Ishikawa (cell line): ENCODE measurements at regions not wholly inside any gene's neighbourhood (a gene's known extent, or its start where the extent isn't known, plus 50 kb on each side); places are given as distances from the start of the nearest gene placed in this dataset.

Experiments
- CEBPB ChIP-seq: IDR thresholded peaks from 2 replicates; pipeline ENCODE4 v1.6.1; 2012
- CREB1 ChIP-seq: IDR thresholded peaks from 2 replicates; pipeline ENCODE4 v1.6.1; 2012; ENCODE audit warnings: low read depth
- EGR1 ChIP-seq: IDR thresholded peaks from 2 replicates; pipeline ENCODE4 v1.6.1; 2012
- EP300 ChIP-seq: IDR thresholded peaks from 2 replicates; pipeline ENCODE4 v1.6.1; 2012; ENCODE audit warnings: borderline replicate concordance
- FOXM1 ChIP-seq: IDR thresholded peaks from 2 replicates; pipeline ENCODE4 v1.6.1; 2012; ENCODE audit warnings: low read depth, borderline replicate concordance
- NFIC ChIP-seq: IDR thresholded peaks from 2 replicates; pipeline ENCODE4 v1.6.1; 2012
- RAD21 ChIP-seq: IDR thresholded peaks from 2 replicates; pipeline ENCODE4 v1.6.1; 2012; ENCODE audit warnings: low read depth
- TAF1 ChIP-seq: IDR thresholded peaks from 2 replicates; pipeline ENCODE4 v1.6.1; 2012; ENCODE audit warnings: low read depth, mild to moderate bottlenecking
- TCF12 ChIP-seq: IDR thresholded peaks from 2 replicates; pipeline ENCODE4 v1.6.1; 2012; ENCODE audit warnings: low read depth
- TEAD4 ChIP-seq: IDR thresholded peaks from 2 replicates; pipeline ENCODE4 v1.6.1; 2012
- YY1 ChIP-seq: IDR thresholded peaks from 2 replicates; pipeline ENCODE4 v1.6.1; 2012; ENCODE audit warnings: low read depth
- ZBTB7A ChIP-seq: IDR thresholded peaks from 2 replicates; pipeline ENCODE4 v1.6.1; 2012; ENCODE audit warnings: low read depth
- TF ChIP-seq, protein P1 (sequence below): IDR thresholded peaks from 2 replicates; pipeline ENCODE4 v1.6.1; 2012
- TF ChIP-seq, protein P2 (sequence below): IDR thresholded peaks from 2 replicates; pipeline ENCODE4 v1.6.1; 2012; ENCODE audit warnings: low read depth, mild to moderate bottlenecking
- TF ChIP-seq, protein P3 (sequence below): IDR thresholded peaks from 2 replicates; pipeline ENCODE4 v1.6.1; 2012

DNA sequence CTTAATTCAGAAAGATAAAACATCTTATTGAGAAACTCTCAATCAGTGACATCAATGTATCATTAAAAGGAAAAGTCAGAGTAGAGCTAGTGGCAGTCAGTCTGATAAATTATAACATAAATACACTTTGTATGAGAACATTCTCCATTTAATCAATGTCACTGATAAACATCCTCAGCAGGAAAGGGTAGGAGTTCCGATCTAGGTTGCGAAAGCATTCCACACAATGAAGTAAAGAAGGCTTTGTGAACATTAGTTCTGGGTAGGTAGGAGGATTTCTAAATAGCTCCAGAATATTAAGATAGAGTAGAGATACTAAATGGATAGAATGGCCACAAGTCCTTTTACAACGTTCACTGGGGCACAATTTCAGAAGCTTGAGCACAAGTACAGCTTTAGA lies 179.7 kb upstream of the MALRD1 start:
- TF ChIP-seq, protein P1, sequence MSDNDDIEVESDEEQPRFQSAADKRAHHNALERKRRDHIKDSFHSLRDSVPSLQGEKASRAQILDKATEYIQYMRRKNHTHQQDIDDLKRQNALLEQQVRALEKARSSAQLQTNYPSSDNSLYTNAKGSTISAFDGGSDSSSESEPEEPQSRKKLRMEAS: no peak
- TF ChIP-seq CREB1 (no peak), TCF12 (no peak), TEAD4 (no peak), TAF1 (no peak), ZBTB7A (no peak), EGR1 (no peak), RAD21 (no peak), EP300 (no peak), CEBPB (no peak), YY1 (no peak), FOXM1 (no peak), NFIC (no peak)
- TF ChIP-seq, protein P2, sequence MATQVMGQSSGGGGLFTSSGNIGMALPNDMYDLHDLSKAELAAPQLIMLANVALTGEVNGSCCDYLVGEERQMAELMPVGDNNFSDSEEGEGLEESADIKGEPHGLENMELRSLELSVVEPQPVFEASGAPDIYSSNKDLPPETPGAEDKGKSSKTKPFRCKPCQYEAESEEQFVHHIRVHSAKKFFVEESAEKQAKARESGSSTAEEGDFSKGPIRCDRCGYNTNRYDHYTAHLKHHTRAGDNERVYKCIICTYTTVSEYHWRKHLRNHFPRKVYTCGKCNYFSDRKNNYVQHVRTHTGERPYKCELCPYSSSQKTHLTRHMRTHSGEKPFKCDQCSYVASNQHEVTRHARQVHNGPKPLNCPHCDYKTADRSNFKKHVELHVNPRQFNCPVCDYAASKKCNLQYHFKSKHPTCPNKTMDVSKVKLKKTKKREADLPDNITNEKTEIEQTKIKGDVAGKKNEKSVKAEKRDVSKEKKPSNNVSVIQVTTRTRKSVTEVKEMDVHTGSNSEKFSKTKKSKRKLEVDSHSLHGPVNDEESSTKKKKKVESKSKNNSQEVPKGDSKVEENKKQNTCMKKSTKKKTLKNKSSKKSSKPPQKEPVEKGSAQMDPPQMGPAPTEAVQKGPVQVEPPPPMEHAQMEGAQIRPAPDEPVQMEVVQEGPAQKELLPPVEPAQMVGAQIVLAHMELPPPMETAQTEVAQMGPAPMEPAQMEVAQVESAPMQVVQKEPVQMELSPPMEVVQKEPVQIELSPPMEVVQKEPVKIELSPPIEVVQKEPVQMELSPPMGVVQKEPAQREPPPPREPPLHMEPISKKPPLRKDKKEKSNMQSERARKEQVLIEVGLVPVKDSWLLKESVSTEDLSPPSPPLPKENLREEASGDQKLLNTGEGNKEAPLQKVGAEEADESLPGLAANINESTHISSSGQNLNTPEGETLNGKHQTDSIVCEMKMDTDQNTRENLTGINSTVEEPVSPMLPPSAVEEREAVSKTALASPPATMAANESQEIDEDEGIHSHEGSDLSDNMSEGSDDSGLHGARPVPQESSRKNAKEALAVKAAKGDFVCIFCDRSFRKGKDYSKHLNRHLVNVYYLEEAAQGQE: no peak
- TF ChIP-seq, protein P3, sequence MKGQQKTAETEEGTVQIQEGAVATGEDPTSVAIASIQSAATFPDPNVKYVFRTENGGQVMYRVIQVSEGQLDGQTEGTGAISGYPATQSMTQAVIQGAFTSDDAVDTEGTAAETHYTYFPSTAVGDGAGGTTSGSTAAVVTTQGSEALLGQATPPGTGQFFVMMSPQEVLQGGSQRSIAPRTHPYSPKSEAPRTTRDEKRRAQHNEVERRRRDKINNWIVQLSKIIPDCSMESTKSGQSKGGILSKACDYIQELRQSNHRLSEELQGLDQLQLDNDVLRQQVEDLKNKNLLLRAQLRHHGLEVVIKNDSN: no peak

DNA sequence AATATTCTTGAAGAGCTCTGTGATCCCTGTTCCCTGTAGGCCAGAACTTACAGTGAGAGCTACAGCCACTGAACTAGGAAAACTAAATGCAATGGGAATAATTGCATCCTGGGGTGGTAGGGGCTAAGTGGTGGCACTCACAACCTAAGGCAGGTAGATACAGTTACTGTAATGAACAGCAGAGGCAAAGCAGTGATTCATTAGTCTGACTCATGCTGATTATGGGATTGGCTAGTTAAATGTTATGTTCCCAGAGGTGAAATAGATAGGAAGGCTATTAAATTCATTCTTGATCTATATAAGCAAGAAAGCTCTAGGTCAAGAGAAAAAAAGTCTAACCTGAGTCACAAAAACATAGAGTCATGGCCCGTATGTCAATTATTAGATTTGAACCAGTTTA lies 173.1 kb upstream of the MALRD1 start:
- TF ChIP-seq CEBPB: no peak
- TF ChIP-seq FOXM1: no peak
- no peak for TF ChIP-seq TEAD4
- TF ChIP-seq EGR1: no peak
- TF ChIP-seq CREB1: no peak
- TF ChIP-seq, protein P1: no peak
- TF ChIP-seq TCF12: no peak
- TF ChIP-seq NFIC: no peak
- TF ChIP-seq TAF1: no peak
- TF ChIP-seq YY1: no peak
- TF ChIP-seq, protein P2: no peak
- TF ChIP-seq, protein P3: no peak
- no peak for TF ChIP-seq EP300
- no peak for TF ChIP-seq ZBTB7A
- TF ChIP-seq RAD21: no peak

DNA sequence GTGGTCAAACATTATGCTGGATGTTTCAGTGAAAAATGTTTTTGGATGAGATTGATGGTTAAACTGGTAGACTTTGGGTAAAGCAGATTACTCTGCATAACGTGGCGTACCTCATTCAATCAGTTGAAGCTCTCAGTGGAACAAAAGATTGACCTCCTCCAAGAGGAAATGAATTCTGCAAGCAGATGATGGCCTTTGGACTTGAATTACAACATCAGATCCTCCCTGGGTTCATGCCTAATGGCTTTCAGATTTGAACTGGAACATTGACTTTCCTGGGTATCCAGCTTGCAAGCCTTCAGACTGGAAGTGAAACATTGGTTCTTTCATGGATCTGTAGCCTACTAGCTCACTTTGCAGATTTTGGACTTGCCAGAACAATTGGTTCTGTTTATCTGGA lies 169.3 kb upstream of the MALRD1 start:
- TF ChIP-seq EP300: no peak
- no peak for TF ChIP-seq CEBPB
- no peak for TF ChIP-seq TEAD4
- TF ChIP-seq, protein P2: no peak
- TF ChIP-seq FOXM1: no peak
- TF ChIP-seq TCF12: no peak
- TF ChIP-seq, protein P1: no peak
- TF ChIP-seq ZBTB7A: no peak
- TF ChIP-seq RAD21: no peak
- TF ChIP-seq NFIC: no peak
- TF ChIP-seq TAF1: no peak
- TF ChIP-seq CREB1: no peak
- TF ChIP-seq, protein P3: no peak
- no peak for TF ChIP-seq EGR1
- TF ChIP-seq YY1: no peak

DNA sequence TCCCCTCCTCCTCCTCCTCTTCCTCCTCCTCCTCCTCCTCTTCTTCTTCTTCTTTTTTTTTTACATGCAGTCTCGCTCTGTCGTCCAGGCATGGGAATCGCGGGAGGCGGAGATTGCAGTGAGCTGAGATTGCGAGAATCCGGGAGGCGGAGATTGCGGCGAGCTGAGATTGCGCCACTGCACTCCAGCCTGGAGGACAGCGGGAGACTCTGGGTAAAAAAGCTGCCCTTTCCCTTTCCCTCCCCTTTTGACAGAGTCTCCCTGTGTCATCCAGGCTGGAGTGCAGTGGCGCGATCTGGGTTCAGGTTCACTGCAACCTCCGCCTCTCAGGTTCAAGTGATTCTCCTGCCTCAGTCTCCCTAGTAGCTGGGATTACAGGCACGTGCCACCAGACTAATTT lies 168.1 kb upstream of the MALRD1 start:
- TF ChIP-seq FOXM1 (no peak), TEAD4 (no peak), RAD21 (no peak), CEBPB (no peak), TCF12 (no peak), TAF1 (no peak), ZBTB7A (no peak), EGR1 (no peak), NFIC (no peak), YY1 (no peak), CREB1 (no peak), EP300 (no peak)
- TF ChIP-seq, protein P1: no peak
- TF ChIP-seq, protein P3: no peak
- TF ChIP-seq, protein P2: no peak
